Choroid plexus epithelial cell (primary cell): ENCODE measurements at regions not wholly inside any gene's neighbourhood (a gene's known extent, or its start where the extent isn't known, plus 50 kb on each side); places are given as distances from the start of the nearest gene placed in this dataset.

ENCODE experiments used
- DNase-seq: peaks from one replicate; pipeline ENCODE4 v3.0.0-alpha.2; 2010; ENCODE audit warnings: low read depth
- H3K4me3 ChIP-seq: 2 replicates; pipeline ENCODE4 v1.5.1; 2011; ENCODE audit warnings: low read depth, mild to moderate bottlenecking, control low read depth, low read length, moderate library complexity
- TF ChIP-seq, protein P1 (sequence below): conservative IDR thresholded peaks from 2 replicates; pipeline ENCODE4 v1.5.1; 2011; ENCODE audit warnings: low read depth, mild to moderate bottlenecking, control low read depth, inconsistent platforms, low read length, moderate library complexity

GRCh38 chr5:15245913-15246312 lies 254.1 kb upstream of the FBXL7 start:
- TF ChIP-seq, protein P1, sequence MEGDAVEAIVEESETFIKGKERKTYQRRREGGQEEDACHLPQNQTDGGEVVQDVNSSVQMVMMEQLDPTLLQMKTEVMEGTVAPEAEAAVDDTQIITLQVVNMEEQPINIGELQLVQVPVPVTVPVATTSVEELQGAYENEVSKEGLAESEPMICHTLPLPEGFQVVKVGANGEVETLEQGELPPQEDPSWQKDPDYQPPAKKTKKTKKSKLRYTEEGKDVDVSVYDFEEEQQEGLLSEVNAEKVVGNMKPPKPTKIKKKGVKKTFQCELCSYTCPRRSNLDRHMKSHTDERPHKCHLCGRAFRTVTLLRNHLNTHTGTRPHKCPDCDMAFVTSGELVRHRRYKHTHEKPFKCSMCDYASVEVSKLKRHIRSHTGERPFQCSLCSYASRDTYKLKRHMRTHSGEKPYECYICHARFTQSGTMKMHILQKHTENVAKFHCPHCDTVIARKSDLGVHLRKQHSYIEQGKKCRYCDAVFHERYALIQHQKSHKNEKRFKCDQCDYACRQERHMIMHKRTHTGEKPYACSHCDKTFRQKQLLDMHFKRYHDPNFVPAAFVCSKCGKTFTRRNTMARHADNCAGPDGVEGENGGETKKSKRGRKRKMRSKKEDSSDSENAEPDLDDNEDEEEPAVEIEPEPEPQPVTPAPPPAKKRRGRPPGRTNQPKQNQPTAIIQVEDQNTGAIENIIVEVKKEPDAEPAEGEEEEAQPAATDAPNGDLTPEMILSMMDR = no peak
- H3K4me3 ChIP-seq = no peak overlapping the region
- DNase-seq = no peak

- TF ChIP-seq, protein P1 = no peak
- H3K4me3 ChIP-seq = no peak overlapping the region
- no peak for DNase-seq
These were observed 256.5 kb upstream of the FBXL7 start for GRCh38 chr5:15243301-15244020.

DNA sequence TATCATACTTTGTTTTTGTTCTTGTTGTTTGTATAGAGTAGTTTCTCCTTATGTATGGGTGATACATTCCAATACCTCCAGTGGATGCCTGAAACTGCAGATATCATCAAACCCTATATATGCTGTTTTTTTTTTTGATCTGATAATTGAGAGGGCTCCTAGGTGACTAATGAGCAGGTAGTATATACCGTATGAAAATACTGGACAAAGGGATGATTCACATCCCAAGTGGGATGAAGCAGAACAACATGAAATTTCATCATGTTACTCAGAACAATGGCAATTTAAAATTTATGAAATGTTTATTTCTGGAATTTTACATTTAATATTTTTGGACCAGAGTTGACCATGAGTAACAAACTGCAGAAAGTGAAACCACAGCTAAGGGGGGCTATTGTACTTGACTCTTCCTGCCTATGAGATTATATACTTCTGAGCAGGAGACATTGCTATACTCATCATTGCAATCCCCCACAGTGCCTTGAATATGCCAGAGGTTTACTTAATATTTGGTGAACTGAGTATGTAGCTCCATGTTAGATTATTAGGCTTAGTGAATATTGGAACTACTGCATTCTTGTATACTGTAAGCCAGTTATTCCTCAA lies 258.7 kb upstream of the FBXL7 start:
- peak; percentile 39 for DNase-seq
- TF ChIP-seq, protein P1 = peak; percentile 12
- H3K4me3 ChIP-seq = no peak overlapping the region

- TF ChIP-seq, protein P1 = no peak
- DNase-seq = no peak
- H3K4me3 ChIP-seq = no peak overlapping the region
These were observed 262.0 kb upstream of the FBXL7 start for GRCh38 chr5:15238006-15238405.

GRCh38 chr5:15236911-15237508 lies 263.0 kb upstream of the FBXL7 start:
- no peak for DNase-seq
- no peak overlapping the region for H3K4me3 ChIP-seq
- TF ChIP-seq, protein P1 = no peak

- peak; percentile 21 for DNase-seq
- no peak overlapping the region for H3K4me3 ChIP-seq
- TF ChIP-seq, protein P1 = no peak
These were observed 265.1 kb upstream of the FBXL7 start for GRCh38 chr5:15234911-15235310.

GRCh38 chr5:15234366-15234765 lies 265.6 kb upstream of the FBXL7 start:
- TF ChIP-seq, protein P1 = no peak
- H3K4me3 ChIP-seq = no peak overlapping the region
- peak; percentile 88 for DNase-seq
